GM19468 (cell line): ENCODE measurements at regions not wholly inside any gene's neighbourhood (a gene's known extent, or its start where the extent isn't known, plus 50 kb on each side); places are given as distances from the start of the nearest gene placed in this dataset.
"Not testable (repeated sequence)": the region's sequence is repeated elsewhere in the genome, so short reads cannot be mapped to it uniquely, and the experiment has no call there.

ENCODE experiments used
- ATAC-seq: cut with Tn5 transposase; IDR thresholded peaks from one replicate; pipeline ENCODE4 v1.9.1; 2021; ENCODE audit warnings: mild to moderate bottlenecking, moderate library complexity, moderate number of reproducible peaks; ENCODE audit not compliant: unreplicated experiment; ENCODE audit errors: extremely low read depth

DNA sequence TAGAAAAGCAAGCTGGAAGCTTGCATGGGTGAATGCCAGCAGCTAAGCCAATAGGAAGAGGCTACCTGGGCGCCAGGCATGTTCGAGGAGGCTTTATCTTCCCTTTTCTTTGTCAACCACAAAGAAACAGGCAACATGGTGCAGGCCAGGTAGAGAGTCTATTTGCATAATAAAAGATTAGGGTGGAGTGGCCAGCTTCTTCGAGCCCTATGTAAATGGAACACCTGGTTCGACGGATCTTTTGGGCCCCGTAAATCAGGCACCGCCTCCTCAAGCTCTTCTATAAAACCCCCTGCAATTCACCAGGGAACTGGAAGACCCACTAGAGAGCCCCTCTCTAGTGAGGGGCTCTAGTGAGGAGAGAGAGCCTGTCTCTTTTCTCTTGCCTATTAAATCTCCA, 1106.2 kb upstream of the CELF2 start:
- ATAC-seq: no peak

DNA sequence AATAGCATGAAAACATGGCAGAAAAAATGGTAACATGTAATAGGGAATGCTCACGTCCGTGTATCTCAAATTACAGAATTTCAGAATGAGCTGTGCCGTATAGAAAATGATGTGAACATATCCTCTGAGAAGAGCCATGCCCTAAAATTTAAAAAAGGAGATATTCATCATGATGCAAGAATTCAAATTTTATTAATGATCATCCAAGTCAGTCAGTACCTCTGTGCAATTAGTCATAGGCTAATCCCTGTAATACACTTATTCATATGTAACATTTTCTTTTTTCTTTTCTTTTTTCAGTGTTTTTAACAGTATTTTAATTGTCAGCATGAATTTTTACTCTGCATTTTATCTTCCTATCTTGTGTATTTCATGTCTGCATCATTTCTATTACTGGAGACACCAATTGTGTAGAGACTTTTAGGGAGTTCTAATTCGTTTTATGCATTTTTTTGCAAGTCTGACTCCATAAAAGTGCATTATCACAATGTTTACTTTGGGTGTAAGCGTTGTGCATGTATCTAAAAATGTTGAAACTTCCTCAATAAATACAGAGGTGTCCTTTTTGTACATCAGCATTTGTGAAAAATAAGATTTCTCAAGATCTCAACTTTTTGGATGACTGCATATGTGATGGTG, 1103.7 kb upstream of the CELF2 start:
- ATAC-seq: no peak

DNA sequence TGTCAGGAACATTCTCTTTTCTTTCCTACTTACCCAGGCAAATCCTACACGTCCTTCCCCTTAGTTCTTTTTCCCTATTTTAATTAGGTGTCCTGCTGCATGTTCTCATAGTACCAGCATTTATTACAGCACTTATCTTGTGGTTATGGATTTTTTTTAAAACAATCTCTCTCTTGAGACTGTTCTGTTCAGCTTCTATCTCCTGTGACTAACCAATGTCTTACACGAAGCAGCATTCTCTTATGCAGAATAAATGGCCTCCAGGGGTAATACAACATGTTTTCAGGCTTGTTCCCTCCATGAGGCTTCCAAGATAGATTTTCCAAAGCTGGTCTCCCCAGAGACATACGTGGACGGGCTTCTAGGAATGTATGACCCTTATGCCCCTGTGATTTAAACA, 1096.1 kb upstream of the CELF2 start:
- ATAC-seq: no peak

DNA sequence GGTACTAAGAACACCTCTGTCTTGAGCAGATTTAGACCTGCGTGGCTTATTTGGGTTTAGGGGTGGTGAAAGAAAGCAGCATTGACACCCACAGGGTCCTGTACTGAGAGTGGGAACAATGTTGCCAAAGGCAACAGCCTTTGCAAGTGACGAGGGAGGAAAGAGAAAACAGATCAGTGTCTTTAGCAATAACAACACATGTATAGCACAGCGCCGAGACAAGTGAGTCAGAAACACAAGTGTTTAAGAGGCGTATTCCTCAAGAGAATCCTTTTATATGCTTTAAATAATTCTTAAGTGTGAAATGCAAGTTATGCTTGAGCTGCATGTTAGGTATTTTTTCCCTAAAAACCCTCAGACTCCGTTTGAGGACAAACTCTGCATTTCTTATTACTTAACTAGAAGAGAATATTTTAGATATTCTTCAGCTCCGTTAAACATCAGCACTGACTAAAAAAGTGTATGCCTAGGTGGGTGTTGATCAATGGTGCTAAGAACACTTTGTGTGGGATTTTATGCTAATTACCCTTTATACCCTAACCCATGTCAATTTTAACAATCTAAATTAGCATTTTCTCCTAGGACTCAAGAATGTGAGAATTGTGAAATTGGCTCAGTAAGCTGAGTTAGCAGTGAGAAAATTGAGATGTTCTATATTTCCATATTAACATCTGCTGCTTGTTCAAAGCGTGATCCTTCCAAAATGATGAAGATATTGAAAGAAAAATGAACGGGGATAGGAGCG, 1095.4 kb upstream of the CELF2 start:
- ATAC-seq: no peak

DNA sequence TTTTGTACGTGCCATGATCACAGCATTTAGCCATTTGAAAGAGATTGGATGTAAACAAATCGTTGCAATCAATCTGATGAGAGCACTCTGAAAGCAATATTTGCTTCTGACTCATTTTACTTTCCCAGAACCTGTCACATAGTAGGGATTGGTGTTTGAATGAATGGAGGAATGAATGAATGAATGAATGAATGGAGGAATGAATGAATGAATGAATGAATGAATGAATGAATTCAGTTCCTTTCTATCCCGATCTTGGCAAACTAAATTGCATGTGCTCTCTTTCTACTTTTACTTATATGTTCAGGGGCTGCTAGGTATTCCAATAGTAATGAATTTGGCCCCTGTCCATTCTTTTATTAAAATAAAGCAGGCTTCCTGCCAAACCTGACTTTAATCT, 1091.7 kb upstream of the CELF2 start:
- no peak for ATAC-seq

DNA sequence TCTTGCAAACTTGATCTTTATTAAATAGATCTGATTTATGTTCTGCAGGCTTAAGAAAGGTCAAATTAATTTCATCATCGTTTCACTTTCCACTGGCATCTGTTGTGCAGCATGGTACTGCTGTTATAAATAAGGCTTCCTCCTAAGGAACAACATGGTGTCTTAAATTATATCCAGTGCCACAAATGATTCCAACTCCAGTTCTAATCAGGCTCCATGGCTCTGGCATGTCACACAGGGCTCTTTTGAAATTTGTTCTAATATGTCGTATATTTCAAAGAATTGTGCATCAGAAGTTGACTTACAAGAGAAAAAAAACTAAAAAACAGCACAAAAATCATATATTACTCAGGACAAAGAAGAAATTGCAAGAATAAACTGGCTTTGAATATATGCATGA, 1090.8 kb upstream of the CELF2 start:
- ATAC-seq: no peak

DNA sequence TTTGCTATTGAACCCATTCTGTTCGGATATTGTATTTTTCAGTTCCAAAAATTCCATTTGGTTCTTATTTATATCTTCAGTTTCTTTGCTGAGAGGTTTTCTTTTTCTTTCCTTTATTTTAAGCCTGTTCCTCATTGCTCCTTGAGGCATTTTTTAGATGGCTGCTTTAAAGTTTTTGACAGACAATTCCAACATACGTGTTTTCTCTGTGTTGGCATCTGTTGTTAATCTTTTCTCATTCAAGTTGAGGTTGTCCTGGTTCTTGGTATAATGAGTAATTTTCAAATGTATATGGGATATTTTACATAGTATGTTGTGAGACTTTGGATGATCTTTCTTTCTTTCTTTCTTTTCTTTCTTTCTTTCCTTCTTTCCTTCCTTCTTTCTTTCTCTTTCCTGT, 1078.0 kb upstream of the CELF2 start:
- ATAC-seq: no peak

- no peak for ATAC-seq
These were observed 1073.0 kb upstream of the CELF2 start for GRCh38 chr10:9944690-9945089.

- ATAC-seq: no peak
These were observed 1067.6 kb upstream of the CELF2 start for GRCh38 chr10:9950070-9950469.

DNA sequence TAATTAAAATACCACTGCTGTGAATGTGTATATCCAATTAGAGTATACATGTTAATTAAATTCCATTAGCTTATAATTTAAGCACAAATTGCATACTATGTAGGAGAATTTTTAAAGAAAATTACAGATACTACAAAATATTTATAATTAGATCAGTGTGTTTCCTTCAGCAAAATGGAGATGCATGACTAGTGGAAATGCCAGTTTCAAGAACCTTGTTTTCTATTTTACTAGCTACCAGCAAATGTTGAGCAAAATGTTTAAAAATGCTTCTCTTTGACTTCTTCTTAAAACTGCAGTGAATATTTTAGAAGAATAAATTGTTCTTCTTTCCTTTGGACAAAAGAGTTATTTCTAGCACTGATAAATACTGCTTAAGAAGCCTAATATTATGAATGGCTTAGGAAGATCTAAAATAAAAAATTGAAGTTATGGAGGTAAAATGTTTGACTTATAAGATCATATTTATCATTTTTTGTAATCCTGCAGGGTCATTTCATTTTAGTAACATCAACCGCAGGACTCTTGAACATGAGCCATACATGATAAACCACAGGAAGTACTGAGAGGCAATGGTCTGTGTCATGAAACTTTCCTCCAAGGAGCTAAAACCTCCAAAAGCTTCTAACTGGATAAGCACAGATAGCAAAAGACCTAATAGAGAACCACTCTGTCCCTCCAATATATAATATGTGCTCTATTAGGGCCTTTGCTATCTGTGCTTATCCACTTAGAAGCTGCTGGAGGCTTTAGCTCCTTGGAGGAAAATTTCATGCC, 1066.0 kb upstream of the CELF2 start:
- no peak for ATAC-seq

DNA sequence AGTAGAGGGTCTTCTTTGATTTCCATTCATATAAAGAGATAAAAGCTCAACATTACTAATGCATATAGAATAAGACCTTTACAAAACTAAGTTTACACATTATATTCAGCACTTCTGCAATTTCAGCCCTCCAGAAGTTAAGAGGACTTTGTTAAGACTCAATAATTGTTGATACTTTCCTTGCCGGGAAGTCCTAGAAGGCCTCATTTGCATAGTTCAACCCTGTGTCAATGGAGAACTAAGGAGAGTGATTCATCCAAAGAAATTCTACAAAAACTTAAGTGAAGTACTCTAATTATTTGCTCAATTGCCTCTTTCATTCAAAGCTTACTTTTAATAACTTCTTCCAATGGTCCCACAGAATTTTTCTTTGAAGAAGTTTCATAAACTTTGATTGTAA, 1060.3 kb upstream of the CELF2 start:
- no peak for ATAC-seq

DNA sequence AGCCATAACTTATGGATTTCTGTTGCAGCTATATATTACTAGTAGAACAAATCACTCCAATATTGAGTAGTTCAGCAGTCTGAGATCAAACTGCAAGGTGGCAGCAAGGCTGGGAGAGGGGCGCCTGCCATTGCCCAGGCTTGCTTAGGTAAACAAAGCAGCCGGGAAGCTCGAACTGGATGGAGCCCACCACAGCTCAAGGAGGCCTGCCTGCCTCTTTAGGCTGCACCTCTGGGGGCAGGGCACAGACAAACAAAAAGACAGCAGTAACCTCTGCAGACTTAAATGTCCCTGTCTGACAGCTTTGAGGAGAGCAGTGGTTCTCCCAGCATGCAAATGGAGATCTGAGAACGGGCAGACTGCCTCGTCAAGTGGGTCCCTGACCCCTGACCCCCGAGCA, 1059.8 kb upstream of the CELF2 start:
- ATAC-seq: not testable (repeated sequence)

GRCh38 chr10:9965341-9965740, 1052.3 kb upstream of the CELF2 start:
- ATAC-seq: no peak

GRCh38 chr10:9986786-9987185, 1030.9 kb upstream of the CELF2 start:
- ATAC-seq: no peak

DNA sequence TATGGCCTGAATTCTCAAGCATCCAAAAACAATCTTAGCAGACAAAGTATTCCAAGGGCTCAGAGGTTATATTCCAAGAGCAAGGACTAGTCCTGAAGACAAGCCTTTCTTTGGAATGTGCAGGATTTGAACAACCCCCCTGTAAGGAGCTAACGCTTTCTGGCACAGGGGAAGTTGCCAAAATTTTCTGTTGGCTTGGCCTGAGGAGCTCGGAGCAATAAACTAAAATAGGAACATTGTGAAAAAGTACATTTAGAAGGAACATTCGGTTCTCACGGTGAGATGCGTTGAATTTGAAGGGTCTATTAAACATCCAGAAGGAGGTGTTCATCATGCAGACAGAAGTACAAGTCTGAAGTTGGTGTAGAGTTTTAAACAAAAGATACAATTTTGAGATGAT, 1030.5 kb upstream of the CELF2 start:
- ATAC-seq: no peak

DNA sequence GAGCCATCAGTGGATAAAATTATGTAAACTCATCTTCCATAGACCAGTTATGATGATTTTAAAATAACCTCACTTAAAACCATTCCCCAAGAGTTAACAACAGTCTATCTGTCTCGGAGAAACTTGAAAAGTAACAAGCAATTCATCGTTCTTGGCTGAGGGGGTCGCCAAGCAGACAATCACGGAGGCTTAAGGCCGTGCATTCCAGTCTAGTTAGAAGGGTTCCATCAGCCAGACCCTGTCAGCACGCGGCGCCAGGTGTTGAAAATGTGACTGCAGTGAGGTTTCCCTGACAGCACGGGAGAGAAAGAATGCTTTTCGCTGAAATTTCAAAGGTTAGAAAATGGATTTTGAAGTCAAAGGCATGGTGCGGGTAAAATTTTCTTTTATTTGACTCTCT, 1025.0 kb upstream of the CELF2 start:
- no peak for ATAC-seq

- ATAC-seq: no peak
These were observed 1023.5 kb upstream of the CELF2 start for GRCh38 chr10:9994131-9994530.

GRCh38 chr10:9999627-10000026, 1018.0 kb upstream of the CELF2 start:
- no peak for ATAC-seq

GRCh38 chr10:10007957-10008356, 1009.7 kb upstream of the CELF2 start:
- no peak for ATAC-seq

- no peak for ATAC-seq
These were observed 1007.3 kb upstream of the CELF2 start for GRCh38 chr10:10010397-10010796.

- ATAC-seq: no peak
These were observed 1002.8 kb upstream of the CELF2 start for GRCh38 chr10:10014846-10015245.
